Left ventricle myocardium inferior (tissue), 1 donor: ENCODE measurements at regions not wholly inside any gene's neighbourhood (a gene's known extent, or its start where the extent isn't known, plus 50 kb on each side); places are given as distances from the start of the nearest gene placed in this dataset.

Source experiments
- DNase-seq: peaks from one replicate; pipeline ENCODE4 v3.0.0-alpha.2; 2020
- H3K27ac ChIP-seq: fragments of 200-600 bp; replicated peaks from 2 replicates; pipeline ENCODE4 v1.8.0; 2021
- H3K27me3 ChIP-seq: fragments of 200-600 bp; 2 replicates; pipeline ENCODE4 v1.8.0; 2021; ENCODE audit warnings: low read depth
- H3K36me3 ChIP-seq: fragments of 200-600 bp; 2 replicates; pipeline ENCODE4 v1.8.0; 2021
- H3K4me1 ChIP-seq: fragments of 200-600 bp; 2 replicates; pipeline ENCODE4 v1.8.0; 2021
- H3K4me3 ChIP-seq: fragments of 200-600 bp; 2 replicates; pipeline ENCODE4 v1.8.0; 2021; ENCODE audit warnings: mild to moderate bottlenecking, moderate library complexity
- H3K9me3 ChIP-seq: fragments of 200-600 bp; replicated peaks from 2 replicates; pipeline ENCODE4 v1.8.0; 2021
- CTCF ChIP-seq: fragments of 200-600 bp; IDR thresholded peaks from 2 replicates; pipeline ENCODE4 v1.8.0; 2021; ENCODE audit warnings: antibody characterized with exemption, mild to moderate bottlenecking, borderline replicate concordance
- intact Hi-C: fragments of 100-400 bp; cut with micrococcal nuclease; formaldehyde crosslinking; loops from one replicate; pipeline ENCODE4 v1.11.0; 2022
- donor health status: DM: no; HTN: yes; CAD: no; lungs with severe emphysema.

- peaks cover 2% of the 10 kb centered on the region for H3K4me1 ChIP-seq
- H3K9me3 ChIP-seq: no peaks in the 10 kb centered on the region
- H3K27ac ChIP-seq: no peak overlapping the region
- H3K4me3 ChIP-seq: no peak overlapping the region
- DNase-seq: no peak
- no peak for TF ChIP-seq CTCF
- intact Hi-C loops: no loop called here
- H3K27me3 ChIP-seq: no peaks in the 10 kb centered on the region
- no peaks in the 10 kb centered on the region for H3K36me3 ChIP-seq
These were observed 173.6 kb upstream of the MAP3K1 start for GRCh38 chr5:56641635-56642260.

- H3K9me3 ChIP-seq: no peaks in the 10 kb centered on the region
- H3K4me1 ChIP-seq: no peaks in the 10 kb centered on the region
- no peaks in the 10 kb centered on the region for H3K27me3 ChIP-seq
- H3K36me3 ChIP-seq: no peaks in the 10 kb centered on the region
- no peak overlapping the region for H3K4me3 ChIP-seq
- TF ChIP-seq CTCF: no peak
- intact Hi-C loops: no loop called here
- H3K27ac ChIP-seq: no peak overlapping the region
- DNase-seq: peak; percentile 44
These were observed 174.5 kb upstream of the MAP3K1 start for GRCh38 chr5:56640763-56641406.

- Histone ChIP-seq H3K36me3 (no peaks in the 10 kb centered on the region), H3K27ac (no peak overlapping the region), H3K4me3 (no peak overlapping the region), H3K4me1 (no peaks in the 10 kb centered on the region), H3K27me3 (no peaks in the 10 kb centered on the region), H3K9me3 (no peaks in the 10 kb centered on the region)
- no peak for DNase-seq
- intact Hi-C loops: no loop called here
- TF ChIP-seq CTCF: no peak
These were observed 175.9 kb upstream of the MAP3K1 start for GRCh38 chr5:56639476-56639875.

GRCh38 chr5:56638768-56639238 lies 176.5 kb upstream of the MAP3K1 start:
- H3K9me3 ChIP-seq: no peaks in the 10 kb centered on the region
- no peak overlapping the region for H3K27ac ChIP-seq
- no peak overlapping the region for H3K4me3 ChIP-seq
- H3K36me3 ChIP-seq: no peaks in the 10 kb centered on the region
- no peak for DNase-seq
- TF ChIP-seq CTCF: no peak
- intact Hi-C loops: no loop called here
- no peaks in the 10 kb centered on the region for H3K4me1 ChIP-seq
- H3K27me3 ChIP-seq: no peaks in the 10 kb centered on the region

- no peak for DNase-seq
- Histone ChIP-seq H3K9me3 (no peaks in the 10 kb centered on the region), H3K27ac (no peak overlapping the region), H3K4me1 (no peaks in the 10 kb centered on the region), H3K4me3 (no peak overlapping the region), H3K36me3 (no peaks in the 10 kb centered on the region), H3K27me3 (no peaks in the 10 kb centered on the region)
- intact Hi-C loops: no loop called here
- TF ChIP-seq CTCF: no peak
These were observed 177.2 kb upstream of the MAP3K1 start for GRCh38 chr5:56638061-56638621.
